ENCODE measurements at regions not wholly inside any gene's neighbourhood (a gene's known extent, or its start where the extent isn't known, plus 50 kb on each side); places are given as distances from the start of the nearest gene placed in this dataset.
"Not testable (repeated sequence)": the region's sequence is repeated elsewhere in the genome, so short reads cannot be mapped to it uniquely, and the experiment has no call there.

- no peaks in the 10 kb centered on the region for H3K27me3 ChIP-seq (ENCODE audit: insufficient read depth, poor library complexity, severe bottlenecking)
- H3K27ac ChIP-seq (replicated peaks), result no peak overlapping the region
- H3K4me3 ChIP-seq (replicated peaks; ENCODE audit: insufficient read depth, low read length), result no peak overlapping the region
- TF ChIP-seq REST (IDR thresholded peaks at IDR 0.05; ENCODE audit: insufficient replicate concordance, low read depth) (no peak), CTCF (IDR thresholded peaks at IDR 0.05; ENCODE audit: insufficient read depth, low read length) (no peak), SPI1 (IDR thresholded peaks at IDR 0.05; ENCODE audit: borderline replicate concordance, low read depth) (no peak), GABPA (IDR thresholded peaks at IDR 0.05; ENCODE audit: low read depth) (no peak), POLR2AphosphoS5 (IDR thresholded peaks at IDR 0.05; ENCODE audit: low read depth) (no peak)
- no peak for DNase-seq (ENCODE audit: low read depth in 1 of 2, low spot score in 1 of 2)
Measured at GRCh38 chr5:36395260-36395659, 93.6 kb upstream of the RANBP3L start.

DNA sequence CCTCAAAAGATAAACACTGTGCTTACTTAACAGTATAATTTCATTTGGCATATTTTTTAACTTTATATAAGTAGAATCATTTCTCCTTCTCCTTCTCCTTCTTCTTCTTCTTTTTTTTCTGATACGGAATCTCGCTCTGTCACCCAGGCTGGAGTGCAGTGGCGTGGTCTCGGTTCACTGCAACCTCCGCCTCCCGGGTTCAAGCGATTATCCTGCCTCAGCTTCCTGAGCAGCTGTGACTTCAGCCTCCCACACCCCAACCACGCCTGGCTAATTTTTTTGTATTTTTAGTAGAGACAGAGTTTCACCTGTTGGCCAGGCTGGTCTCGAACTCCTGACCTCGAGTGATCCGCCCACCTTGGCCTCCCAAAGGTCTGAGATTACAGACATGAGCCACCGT is 94.2 kb upstream of the RANBP3L start:
- H3K27me3 ChIP-seq (ENCODE audit: insufficient read depth, poor library complexity, severe bottlenecking); H3K27ac ChIP-seq (replicated peaks); H3K4me3 ChIP-seq (replicated peaks; ENCODE audit: insufficient read depth, low read length); DNase-seq (ENCODE audit: low read depth in 1 of 2, low spot score in 1 of 2): not testable (repeated sequence)

DNA sequence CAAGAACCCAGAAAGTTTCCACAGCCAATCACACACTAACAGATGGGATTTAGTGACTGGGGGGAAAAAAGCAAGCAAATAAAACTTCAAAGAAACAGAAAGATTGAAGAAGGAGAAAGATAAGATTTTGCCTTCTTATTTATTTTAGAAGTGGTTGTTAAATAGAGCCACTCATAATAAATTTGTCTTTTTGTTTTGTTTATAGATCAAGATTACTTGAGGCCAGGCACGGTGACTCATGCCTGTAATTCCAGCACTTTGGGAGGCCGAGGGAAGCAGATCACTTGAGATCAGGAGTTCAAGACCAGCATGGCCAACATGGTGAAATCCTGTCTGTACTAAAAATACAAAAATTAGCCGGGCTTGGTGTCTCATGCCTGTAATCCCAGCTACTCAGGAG is 94.9 kb upstream of the RANBP3L start:
- TF ChIP-seq CTCF (IDR thresholded peaks at IDR 0.05; ENCODE audit: insufficient read depth, low read length) (no peak), GABPA (IDR thresholded peaks at IDR 0.05; ENCODE audit: low read depth) (no peak), SPI1 (IDR thresholded peaks at IDR 0.05; ENCODE audit: borderline replicate concordance, low read depth) (no peak), POLR2AphosphoS5 (IDR thresholded peaks at IDR 0.05; ENCODE audit: low read depth) (no peak), REST (IDR thresholded peaks at IDR 0.05; ENCODE audit: insufficient replicate concordance, low read depth) (no peak)

DNA sequence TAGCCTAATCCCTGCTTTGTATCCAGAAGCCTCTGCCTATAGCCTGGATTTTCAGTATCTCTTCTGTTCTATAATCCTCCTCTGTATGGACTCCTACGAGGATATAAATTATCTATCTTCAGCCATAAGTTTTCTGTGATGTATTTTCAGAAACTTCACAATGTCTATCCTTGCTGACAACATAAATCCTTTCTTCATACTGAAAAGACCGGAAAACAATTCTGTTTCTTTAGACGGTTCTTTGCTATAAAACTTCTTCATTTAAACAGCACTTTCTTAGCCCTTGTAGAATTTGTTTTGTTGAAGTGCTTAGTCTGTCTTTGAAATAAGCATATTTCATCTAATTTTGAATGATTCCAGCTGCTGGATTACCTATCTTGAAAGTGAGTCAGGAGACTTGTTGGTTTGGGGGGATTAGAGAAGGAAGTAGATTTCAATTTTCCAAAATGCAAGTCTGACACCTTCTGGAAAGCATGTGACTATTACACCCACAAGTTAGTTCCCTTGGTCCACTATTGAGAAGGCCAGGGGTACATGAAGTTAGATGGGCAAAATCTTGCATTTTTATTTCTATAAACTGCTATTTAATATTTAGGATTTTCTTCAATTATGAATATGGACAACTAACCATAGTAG is 96.3 kb upstream of the RANBP3L start:
- no peak overlapping the region for H3K4me3 ChIP-seq (replicated peaks; ENCODE audit: insufficient read depth, low read length)
- H3K27me3 ChIP-seq (ENCODE audit: insufficient read depth, poor library complexity, severe bottlenecking), result no peaks in the 10 kb centered on the region
- DNase-seq (ENCODE audit: low read depth in 1 of 2, low spot score in 1 of 2), result peak in 1 of 2 experiments; percentile 3
- no peak for TF ChIP-seq SPI1 (IDR thresholded peaks at IDR 0.05; ENCODE audit: borderline replicate concordance, low read depth)
- no peak for TF ChIP-seq REST (IDR thresholded peaks at IDR 0.05; ENCODE audit: insufficient replicate concordance, low read depth)
- no peak for TF ChIP-seq POLR2AphosphoS5 (IDR thresholded peaks at IDR 0.05; ENCODE audit: low read depth)
- TF ChIP-seq GABPA (IDR thresholded peaks at IDR 0.05; ENCODE audit: low read depth), result no peak
- TF ChIP-seq CTCF (IDR thresholded peaks at IDR 0.05; ENCODE audit: insufficient read depth, low read length), result peak; percentile 1
- H3K27ac ChIP-seq (replicated peaks), result no peak overlapping the region

More for the DNA sequence above, 94.9 kb upstream of the RANBP3L start:
- Histone ChIP-seq H3K27me3 (ENCODE audit: insufficient read depth, poor library complexity, severe bottlenecking) (no peaks in the 10 kb centered on the region), H3K27ac (replicated peaks) (no peak overlapping the region), H3K4me3 (replicated peaks; ENCODE audit: insufficient read depth, low read length) (no peak overlapping the region)
- no peak for DNase-seq (ENCODE audit: low read depth in 1 of 2, low spot score in 1 of 2)

Data from HL-60 (cell line).